ENCODE measurements at regions not wholly inside any gene's neighbourhood (a gene's known extent, or its start where the extent isn't known, plus 50 kb on each side); places are given as distances from the start of the nearest gene placed in this dataset.

- Mint-ChIP-seq H3K4me3 (ENCODE audit: unreplicated experiment) (no peak overlapping the region), H3K27me3 (ENCODE audit: unreplicated experiment) (no peaks in the 10 kb centered on the region), H3K27ac (ENCODE audit: unreplicated experiment) (no peak overlapping the region), H3K4me1 (ENCODE audit: unreplicated experiment) (no peaks in the 10 kb centered on the region), H3K9me3 (ENCODE audit: unreplicated experiment) (no peaks in the 10 kb centered on the region), H3K36me3 (ENCODE audit: unreplicated experiment) (no peaks in the 10 kb centered on the region)
- TF ChIP-seq CTCF (IDR thresholded peaks at IDR 0.05): no peak
- DNase-seq (ENCODE audit: extremely low spot score, unreplicated experiment): no peak
Measured at GRCh38 chr3:20808864-20809263, 622.9 kb upstream of the SGO1 start.

GRCh38 chr3:20798666-20799065 is 612.7 kb upstream of the SGO1 start:
- H3K4me3 Mint-ChIP-seq (ENCODE audit: unreplicated experiment): no peak overlapping the region
- H3K27ac Mint-ChIP-seq (ENCODE audit: unreplicated experiment): no peak overlapping the region
- no peaks in the 10 kb centered on the region for H3K36me3 Mint-ChIP-seq (ENCODE audit: unreplicated experiment)
- no peak for TF ChIP-seq CTCF (IDR thresholded peaks at IDR 0.05)
- H3K9me3 Mint-ChIP-seq (ENCODE audit: unreplicated experiment): peaks cover 15% of the 10 kb centered on the region
- no peak for DNase-seq (ENCODE audit: extremely low spot score, unreplicated experiment)
- no peaks in the 10 kb centered on the region for H3K27me3 Mint-ChIP-seq (ENCODE audit: unreplicated experiment)
- H3K4me1 Mint-ChIP-seq (ENCODE audit: unreplicated experiment): no peaks in the 10 kb centered on the region

GRCh38 chr3:20787005-20787404 is 601.0 kb upstream of the SGO1 start:
- no peak for DNase-seq (ENCODE audit: extremely low spot score, unreplicated experiment)
- no peak for TF ChIP-seq CTCF (IDR thresholded peaks at IDR 0.05)
- peaks cover 26% of the 10 kb centered on the region for H3K9me3 Mint-ChIP-seq (ENCODE audit: unreplicated experiment)
- peaks cover 2% of the 10 kb centered on the region for H3K27me3 Mint-ChIP-seq (ENCODE audit: unreplicated experiment)
- H3K4me1 Mint-ChIP-seq (ENCODE audit: unreplicated experiment): no peaks in the 10 kb centered on the region
- H3K27ac Mint-ChIP-seq (ENCODE audit: unreplicated experiment): no peak overlapping the region
- H3K4me3 Mint-ChIP-seq (ENCODE audit: unreplicated experiment): no peak overlapping the region
- no peaks in the 10 kb centered on the region for H3K36me3 Mint-ChIP-seq (ENCODE audit: unreplicated experiment)

- H3K9me3 Mint-ChIP-seq (ENCODE audit: unreplicated experiment): no peaks in the 10 kb centered on the region
- H3K4me3 Mint-ChIP-seq (ENCODE audit: unreplicated experiment): no peak overlapping the region
- H3K36me3 Mint-ChIP-seq (ENCODE audit: unreplicated experiment): no peaks in the 10 kb centered on the region
- DNase-seq (ENCODE audit: extremely low spot score, unreplicated experiment): no peak
- H3K27me3 Mint-ChIP-seq (ENCODE audit: unreplicated experiment): no peaks in the 10 kb centered on the region
- no peak overlapping the region for H3K27ac Mint-ChIP-seq (ENCODE audit: unreplicated experiment)
- TF ChIP-seq CTCF (IDR thresholded peaks at IDR 0.05): no peak
- no peaks in the 10 kb centered on the region for H3K4me1 Mint-ChIP-seq (ENCODE audit: unreplicated experiment)
Measured at GRCh38 chr3:20776692-20777091, 590.7 kb upstream of the SGO1 start.

DNA sequence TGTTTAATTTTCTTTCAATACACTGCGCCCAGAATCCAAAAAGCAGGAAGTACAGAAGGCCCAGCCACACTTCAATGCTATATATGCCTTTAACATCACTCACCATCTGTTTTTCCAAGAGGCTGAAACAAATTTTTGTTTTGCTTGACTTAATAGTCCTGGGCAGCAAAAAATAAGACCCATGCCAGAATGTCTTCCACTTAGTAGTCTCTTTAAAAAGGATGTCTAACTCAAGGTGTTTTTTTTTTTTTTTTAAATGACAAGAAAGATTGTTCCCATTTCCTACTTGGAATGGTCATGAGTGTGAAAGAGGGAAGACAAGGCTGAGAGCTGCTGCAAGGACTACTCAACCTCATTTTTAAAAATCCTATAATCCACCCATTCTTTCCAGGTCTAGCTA is 590.3 kb upstream of the SGO1 start:
- H3K4me1 Mint-ChIP-seq (ENCODE audit: unreplicated experiment): no peaks in the 10 kb centered on the region
- H3K36me3 Mint-ChIP-seq (ENCODE audit: unreplicated experiment): no peaks in the 10 kb centered on the region
- no peak for DNase-seq (ENCODE audit: extremely low spot score, unreplicated experiment)
- H3K27me3 Mint-ChIP-seq (ENCODE audit: unreplicated experiment): no peaks in the 10 kb centered on the region
- H3K27ac Mint-ChIP-seq (ENCODE audit: unreplicated experiment): no peak overlapping the region
- H3K4me3 Mint-ChIP-seq (ENCODE audit: unreplicated experiment): no peak overlapping the region
- H3K9me3 Mint-ChIP-seq (ENCODE audit: unreplicated experiment): no peaks in the 10 kb centered on the region
- no peak for TF ChIP-seq CTCF (IDR thresholded peaks at IDR 0.05)

All from osteocyte (in vitro differentiated cells).